Loucy (cell line): ENCODE measurements at regions not wholly inside any gene's neighbourhood (a gene's known extent, or its start where the extent isn't known, plus 50 kb on each side); places are given as distances from the start of the nearest gene placed in this dataset.

Experiments
- EZH2phosphoT487 ChIP-seq: fragments of 200-600 bp; IDR thresholded peaks from 2 replicates; pipeline ENCODE4 v1.6.1; 2018; ENCODE audit warnings: antibody characterized with exemption, mild to moderate bottlenecking, moderate library complexity, borderline replicate concordance
- TF ChIP-seq, protein P1 (sequence below): fragments of 200-600 bp; sonication (generic); conservative IDR thresholded peaks from 2 replicates; pipeline ENCODE4 v1.5.1; 2014; ENCODE audit warnings: mild to moderate bottlenecking, antibody characterized with exemption, low read length

- TF ChIP-seq, protein P1, sequence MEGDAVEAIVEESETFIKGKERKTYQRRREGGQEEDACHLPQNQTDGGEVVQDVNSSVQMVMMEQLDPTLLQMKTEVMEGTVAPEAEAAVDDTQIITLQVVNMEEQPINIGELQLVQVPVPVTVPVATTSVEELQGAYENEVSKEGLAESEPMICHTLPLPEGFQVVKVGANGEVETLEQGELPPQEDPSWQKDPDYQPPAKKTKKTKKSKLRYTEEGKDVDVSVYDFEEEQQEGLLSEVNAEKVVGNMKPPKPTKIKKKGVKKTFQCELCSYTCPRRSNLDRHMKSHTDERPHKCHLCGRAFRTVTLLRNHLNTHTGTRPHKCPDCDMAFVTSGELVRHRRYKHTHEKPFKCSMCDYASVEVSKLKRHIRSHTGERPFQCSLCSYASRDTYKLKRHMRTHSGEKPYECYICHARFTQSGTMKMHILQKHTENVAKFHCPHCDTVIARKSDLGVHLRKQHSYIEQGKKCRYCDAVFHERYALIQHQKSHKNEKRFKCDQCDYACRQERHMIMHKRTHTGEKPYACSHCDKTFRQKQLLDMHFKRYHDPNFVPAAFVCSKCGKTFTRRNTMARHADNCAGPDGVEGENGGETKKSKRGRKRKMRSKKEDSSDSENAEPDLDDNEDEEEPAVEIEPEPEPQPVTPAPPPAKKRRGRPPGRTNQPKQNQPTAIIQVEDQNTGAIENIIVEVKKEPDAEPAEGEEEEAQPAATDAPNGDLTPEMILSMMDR = no peak
- no peak for TF ChIP-seq EZH2phosphoT487
Observed at GRCh38 chr18:75507636-75508035, 80.1 kb upstream of the SMIM21 start.
